H1 (cell line): ENCODE measurements at regions not wholly inside any gene's neighbourhood (a gene's known extent, or its start where the extent isn't known, plus 50 kb on each side); places are given as distances from the start of the nearest gene placed in this dataset.
A peak's percentile ranks its signal among the peaks of the same experiment; 100 is the strongest.
"Not testable (repeated sequence)": the region's sequence is repeated elsewhere in the genome, so short reads cannot be mapped to it uniquely, and the experiment has no call there.

Source experiments
- CTCF ChIA-PET: fragments of 300-600 bp; sonication (Branson Sonifier 250); formaldehyde crosslinking; loops from one replicate; lab custom pipeline; 2021; ENCODE audit not compliant: partially characterized antibody; lab: Charles Lee
- POLR2A ChIA-PET: fragments of 300-600 bp; sonication (Branson Sonifier 250); formaldehyde crosslinking; loops from one replicate; lab custom pipeline; 2021; ENCODE audit warnings: inconsistent platforms; ENCODE audit not compliant: partially characterized antibody; lab: Charles Lee
- DNase-seq, 2 experiments: peaks; one replicate each; pipeline versions ENCODE4 v3.0.0 to v3.0.0-alpha.2; 2010 to 2022; ENCODE audit warnings: low spot score in 2 of 2, low read depth in 1 of 2, mixed read lengths in 1 of 2
- FAIRE-seq: peaks from 2 replicates; lab custom pipeline; 2011; peaks lifted over from hg19 to GRCh38; lab: Jason Lieb, UNC
- H2AFZ ChIP-seq: 2 replicates; pipeline ENCODE4 v1.8.1; 2012; ENCODE audit warnings: low read length, inconsistent platforms
- H2AK5ac ChIP-seq: 2 replicates; pipeline ENCODE4 v1.6.1; 2013; ENCODE audit warnings: low read depth, low read length
- H2BK120ac ChIP-seq: replicated peaks from 2 replicates; pipeline ENCODE3; 2013; ENCODE audit warnings: low read depth, low read length, inconsistent platforms
- H2BK12ac ChIP-seq: 2 replicates; pipeline ENCODE4 v1.6.1; 2013; ENCODE audit warnings: low read depth, low read length
- H2BK15ac ChIP-seq: 2 replicates; pipeline ENCODE4 v1.6.1; 2013; ENCODE audit warnings: low read length
- H2BK20ac ChIP-seq: 2 replicates; pipeline ENCODE4 v1.6.1; 2013; ENCODE audit warnings: low read length
- H2BK5ac ChIP-seq: 2 replicates; pipeline ENCODE4 v1.6.1; 2013; ENCODE audit warnings: low read depth, low read length
- H3K14ac ChIP-seq: 2 replicates; pipeline ENCODE4 v1.6.1; 2013; ENCODE audit warnings: inconsistent platforms; ENCODE audit not compliant: insufficient read length
- H3K18ac ChIP-seq: 2 replicates; pipeline ENCODE4 v1.6.1; 2013; ENCODE audit warnings: low read length; ENCODE audit errors: extremely low read depth
- H3K23ac ChIP-seq: 2 replicates; pipeline ENCODE4 v1.6.1; 2013; ENCODE audit warnings: inconsistent platforms; ENCODE audit not compliant: insufficient read length
- H3K23me2 ChIP-seq: 2 replicates; pipeline ENCODE4 v1.6.1; 2013; ENCODE audit warnings: low read depth, low read length
- H3K27ac ChIP-seq: 2 replicates; pipeline ENCODE4 v1.6.1; 2011; ENCODE audit warnings: low read depth, low read length, inconsistent platforms
- H3K27me3 ChIP-seq, 4 experiments: replicated peaks in 1 of 4; 1 replicate in 1 of 4; 2 replicates in 3 of 4; pipeline versions ENCODE4 v1.6.1 to v1.8.1; 2011 to 2013; ENCODE audit warnings: low read length in 3 of 4, mild to moderate bottlenecking in 3 of 4, inconsistent platforms in 2 of 4, mixed read lengths in 2 of 4, moderate library complexity in 1 of 4; ENCODE audit not compliant: control insufficient read depth in 3 of 4, insufficient read depth in 3 of 4; ENCODE audit errors: extremely low read depth in 1 of 4
- H3K36me3 ChIP-seq, 4 experiments: 2 replicates each; pipeline versions ENCODE4 v1.6.1 to v1.8.1; 2011 to 2013; ENCODE audit warnings: mild to moderate bottlenecking in 4 of 4, low read length in 3 of 4, moderate library complexity in 2 of 4, control low read depth in 1 of 4, inconsistent platforms in 1 of 4; ENCODE audit not compliant: insufficient read depth in 4 of 4, control insufficient read depth in 2 of 4
- H3K4ac ChIP-seq: replicated peaks from 2 replicates; pipeline ENCODE3; 2013; ENCODE audit warnings: low read length, low read depth, mixed read lengths, inconsistent platforms; ENCODE audit not compliant: insufficient read length
- H3K4me1 ChIP-seq, 4 experiments: replicated peaks in 1 of 4; 1 replicate in 1 of 4; 2 replicates in 3 of 4; pipeline versions ENCODE4 v1.6.1 to v1.8.1; 2011 to 2013; ENCODE audit warnings: low read length in 3 of 4, inconsistent platforms in 2 of 4, mixed read lengths in 1 of 4; ENCODE audit not compliant: insufficient read depth in 4 of 4, control insufficient read depth in 3 of 4
- H3K4me2 ChIP-seq, 2 experiments: 2 replicates each; pipeline versions ENCODE4 v1.6.1 to v1.8.1; 2011 to 2013; ENCODE audit warnings: low read depth in 2 of 2, low read length in 2 of 2, control low read depth in 1 of 2, inconsistent platforms in 1 of 2, mild to moderate bottlenecking in 1 of 2; ENCODE audit not compliant: insufficient read depth in 1 of 2
- H3K4me3 ChIP-seq, 4 experiments: fragments of 200-600, 300-600 bp in 1 of 4; sonication (generic), shearing (Covaris generic), sonication (Bioruptor Twin) in 1 of 4; 2 replicates each; pipeline versions ENCODE4 v1.5.1 to v1.8.1; 2011 to 2016; ENCODE audit warnings: low read length in 4 of 4, low read depth in 3 of 4, control low read depth in 2 of 4, inconsistent platforms in 2 of 4, mild to moderate bottlenecking in 2 of 4, mixed read lengths in 1 of 4, moderate library complexity in 1 of 4; ENCODE audit not compliant: insufficient read depth in 2 of 4; ENCODE audit errors: extremely low read depth in 1 of 4
- H3K56ac ChIP-seq: replicated peaks from 2 replicates; pipeline ENCODE3; 2013; ENCODE audit warnings: low read depth, mild to moderate bottlenecking, mixed read lengths, low read length, inconsistent platforms; ENCODE audit not compliant: insufficient read length
- H3K79me1 ChIP-seq: 2 replicates; pipeline ENCODE4 v1.6.1; 2013; ENCODE audit warnings: low read depth, low read length, control low read depth
- H3K79me2 ChIP-seq, 2 experiments: 2 replicates each; pipeline versions ENCODE4 v1.6.1 to v1.8.1; 2012 to 2013; ENCODE audit warnings: low read length in 2 of 2, mild to moderate bottlenecking in 2 of 2, inconsistent platforms in 1 of 2; ENCODE audit not compliant: insufficient read depth in 2 of 2, control insufficient read depth in 1 of 2
- H3K9ac ChIP-seq, 4 experiments: replicated peaks in 1 of 4; 1 replicate in 1 of 4; 2 replicates in 3 of 4; pipeline versions ENCODE4 v1.6.1 to v1.8.1; 2011 to 2013; ENCODE audit warnings: low read depth in 3 of 4, low read length in 3 of 4, control low read depth in 2 of 4, mild to moderate bottlenecking in 2 of 4, moderate library complexity in 2 of 4, inconsistent platforms in 1 of 4; ENCODE audit errors: extremely low read depth in 1 of 4
- H3K9me3 ChIP-seq, 2 experiments: 2 replicates each; pipeline versions ENCODE4 v1.6.1 to v1.8.1; 2012 to 2013; ENCODE audit warnings: mild to moderate bottlenecking in 2 of 2, moderate library complexity in 2 of 2, control low read depth in 1 of 2, inconsistent platforms in 1 of 2, low read depth in 1 of 2, low read length in 1 of 2, mixed read lengths in 1 of 2; ENCODE audit not compliant: insufficient read depth in 2 of 2
- H4K20me1 ChIP-seq, 2 experiments: replicated peaks in 1 of 2; 2 replicates each; pipeline versions ENCODE3 to v1.8.1; 2011 to 2013; ENCODE audit warnings: inconsistent platforms in 2 of 2, low read length in 2 of 2, mild to moderate bottlenecking in 1 of 2; ENCODE audit not compliant: insufficient read depth in 2 of 2, control insufficient read depth in 1 of 2
- H4K5ac ChIP-seq: 2 replicates; pipeline ENCODE4 v1.6.1; 2013; ENCODE audit warnings: low read length, low read depth, mixed read lengths, inconsistent platforms; ENCODE audit not compliant: insufficient read length
- H4K8ac ChIP-seq: 2 replicates; pipeline ENCODE4 v1.8.0; 2013; ENCODE audit warnings: mild to moderate bottlenecking, moderate library complexity, low read length, inconsistent platforms; ENCODE audit not compliant: insufficient read depth; ENCODE audit errors: extremely low read depth
- H4K91ac ChIP-seq: replicated peaks from 2 replicates; pipeline ENCODE3; 2013; ENCODE audit warnings: low read length, mixed read lengths, inconsistent platforms; ENCODE audit not compliant: insufficient read length
- WGBS, 2 experiments: shearing (Covaris generic) in 1 of 2; methylation state at CpG; one replicate each; pipeline versions ENCODE4 v1.1.6 to v1.1.7; 2013 to 2015; ENCODE audit warnings: low lambda C conversion rate in 2 of 2, mixed read lengths in 2 of 2, inconsistent platforms in 1 of 2, low coverage in 1 of 2, missing lambda C conversion rate in 1 of 2; ENCODE audit not compliant: insufficient replicate concordance in 2 of 2, insufficient coverage in 1 of 2, insufficient read length in 1 of 2; ENCODE audit errors: extremely low coverage in 1 of 2, missing lambda C conversion rate in 1 of 2; 5-methylcytosine and 5-hydroxymethylcytosine counted together

DNA sequence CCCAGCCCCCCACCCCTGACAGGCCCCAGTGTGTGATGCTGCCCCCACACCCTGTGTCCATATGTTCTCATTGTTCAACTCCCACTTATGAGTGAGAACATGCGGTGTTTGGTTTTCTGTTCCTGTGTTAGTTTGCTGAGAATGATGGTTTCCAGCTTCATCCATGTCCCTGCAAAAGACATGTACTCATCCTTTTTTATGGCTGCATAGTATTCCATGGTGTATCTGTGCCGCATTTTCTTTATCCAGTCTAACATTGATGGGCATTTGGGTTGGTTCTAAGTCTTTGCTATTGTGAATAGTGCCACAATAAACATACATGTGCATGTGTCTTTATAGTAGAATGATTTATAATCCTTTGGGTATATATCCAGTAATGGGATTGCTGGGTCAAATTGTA lies 122.1 kb upstream of the TAF11L2 start:
- H2AK5ac ChIP-seq, POLR2A ChIA-PET, H3K23me2 ChIP-seq: not testable (repeated sequence)

More for the DNA sequence above, 122.1 kb upstream of the TAF11L2 start:
- H2BK20ac ChIP-seq, H3K27me3 ChIP-seq, H3K23ac ChIP-seq, H3K79me1 ChIP-seq, H3K79me2 ChIP-seq, H3K9ac ChIP-seq, FAIRE-seq, H3K9me3 ChIP-seq, H2BK5ac ChIP-seq, H2BK12ac ChIP-seq, H3K18ac ChIP-seq, H3K4ac ChIP-seq, H2AFZ ChIP-seq, H4K20me1 ChIP-seq, H3K4me3 ChIP-seq, H2BK120ac ChIP-seq, H3K27ac ChIP-seq, H4K91ac ChIP-seq, H2BK15ac ChIP-seq, H3K56ac ChIP-seq, H3K14ac ChIP-seq, H4K8ac ChIP-seq, H3K36me3 ChIP-seq, DNase-seq, H4K5ac ChIP-seq: not testable (repeated sequence)
- CTCF ChIA-PET = interaction anchor here (1.5 kb wide), 1 partner anchor 160 kb away, joined by 4 read pairs; no protein-coding TSS in a partner anchor
- Histone ChIP-seq H3K4me2 (0 out of 4 replicates have a peak overlapping the region, but pooled peaks of 1 of the 2 experiments have one; percentile 15), H3K4me1 (peaks cover 2 to 13% (median 9%) of the 10 kb centered on the region in 4 experiments; a peak in 4 of 7 replicates)
- 96% methylated on average over 2 of the region's 2 CpGs; no CpG with 5 or more reads in 1 of the 2 experiments for WGBS, 2 experiments
